HCT116 (cell line): ENCODE measurements at regions not wholly inside any gene's neighbourhood (a gene's known extent, or its start where the extent isn't known, plus 50 kb on each side); places are given as distances from the start of the nearest gene placed in this dataset.

Experiments
- ATAC-seq: fragments of 200-7000 bp; cut with Tn5 transposase; 2 replicates; pipeline ENCODE4 v1.9.1; 2020; ENCODE audit warnings: mild to moderate bottlenecking, moderate library complexity
- BruUV-seq: library from RNA; stranded (reverse); fragments of 400-500 nt; replicated peaks from 2 replicates; lab custom pipeline; 2021; lab: Mats Ljungman, UMichigan
- CTCF ChIA-PET: fragments of 300-600 bp; sonication (Branson Sonifier 250); formaldehyde crosslinking; loops from one replicate; lab custom pipeline; 2021; ENCODE audit warnings: antibody characterized with exemption; lab: Charles Lee
- POLR2A ChIA-PET: fragments of 300-600, 350-600 bp; sonication (Branson Sonifier 250); formaldehyde crosslinking; loops from one replicate; lab custom pipeline; 2021; ENCODE audit warnings: antibody characterized with exemption; lab: Charles Lee
- RAD21 ChIA-PET, 2 experiments: fragments of 300-600 bp; sonication (Branson Sonifier 250); formaldehyde crosslinking; loops; one replicate each; lab custom pipeline; 2023; ENCODE audit warnings: low total read pairs in 2 of 2; ENCODE audit not compliant: uncharacterized antibody in 2 of 2, unreplicated experiment in 2 of 2, low non-redundant PET in 1 of 2; lab: Charles Lee
- DNase-seq: peaks from one replicate; pipeline ENCODE4 v3.0.0-alpha.2; 2010; ENCODE audit warnings: low read depth, low spot score
- H2AFZ ChIP-seq: fragments of 200-600 bp; shearing (Covaris generic), sonication (generic); 2 replicates; pipeline ENCODE4 v1.6.1; 2017; ENCODE audit warnings: low read depth, mixed run types, mixed read lengths, antibody characterized with exemption, low read length; ENCODE audit not compliant: poor library complexity, severe bottlenecking
- H3K27ac ChIP-seq: 2 replicates; pipeline ENCODE4 v1.5.1; 2012; ENCODE audit warnings: low read depth, low read length
- H3K27me3 ChIP-seq: fragments of 200-600 bp; sonication (generic); 2 replicates; pipeline ENCODE4 v1.6.1; 2016; ENCODE audit warnings: mixed run types, low read length, mixed read lengths; ENCODE audit not compliant: insufficient read depth
- H3K36me3 ChIP-seq, 2 experiments: fragments of 200-500 bp in 1 of 2; fragments of 200-600 bp in 1 of 2; sonication (Bioruptor generic) in 1 of 2; sonication (generic) in 1 of 2; 2 replicates each; pipeline versions ENCODE4 v1.5.1 to v1.6.1; 2014 to 2016; ENCODE audit warnings: low read length in 2 of 2, inconsistent platforms in 1 of 2, mixed read lengths in 1 of 2, mixed run types in 1 of 2; ENCODE audit not compliant: insufficient read depth in 2 of 2, control insufficient read depth in 1 of 2
- H3K4me1 ChIP-seq, 2 experiments: fragments of 200-600 bp in 1 of 2; sonication (generic) in 1 of 2; 2 replicates each; pipeline versions ENCODE4 v1.5.1 to v1.6.1; 2012 to 2017; ENCODE audit warnings: low read length in 2 of 2, inconsistent platforms in 1 of 2, mild to moderate bottlenecking in 1 of 2, mixed read lengths in 1 of 2, mixed run types in 1 of 2, moderate library complexity in 1 of 2; ENCODE audit not compliant: insufficient read depth in 2 of 2, control insufficient read depth in 1 of 2
- H3K4me2 ChIP-seq: fragments of 200-600 bp; sonication (generic); 2 replicates; pipeline ENCODE4 v1.6.1; 2017; ENCODE audit warnings: mixed run types, low read length, mixed read lengths
- H3K4me3 ChIP-seq, 2 experiments: fragments of 200-600 bp in 1 of 2; sonication (generic) in 1 of 2; replicated peaks in 1 of 2; 2 replicates each; pipeline ENCODE4 v1.5.1; 2011 to 2016; ENCODE audit warnings: low read length in 2 of 2, control low read depth in 1 of 2, low read depth in 1 of 2, mild to moderate bottlenecking in 1 of 2, mixed read lengths in 1 of 2, mixed run types in 1 of 2
- H3K79me2 ChIP-seq: fragments of 200-600 bp; sonication (generic); 2 replicates; pipeline ENCODE4 v1.6.1; 2017; ENCODE audit warnings: mild to moderate bottlenecking, mixed run types, low read length, moderate library complexity, mixed read lengths; ENCODE audit not compliant: insufficient read depth
- H3K9ac ChIP-seq: fragments of 200-600 bp; sonication (generic); 2 replicates; pipeline ENCODE4 v1.6.1; 2016; ENCODE audit warnings: low read length, mixed read lengths
- H3K9me2 ChIP-seq: fragments of 200-600 bp; sonication (generic), shearing (Covaris generic); 2 replicates; pipeline ENCODE4 v1.6.1; 2017; ENCODE audit warnings: mixed run types, mild to moderate bottlenecking, moderate library complexity; ENCODE audit not compliant: insufficient read depth
- H3K9me3 ChIP-seq, 2 experiments: fragments of 200-500 bp in 1 of 2; fragments of 200-600 bp in 1 of 2; sonication (Bioruptor generic) in 1 of 2; sonication (generic) in 1 of 2; 2 replicates each; pipeline ENCODE4 v1.6.1; 2014 to 2017; ENCODE audit warnings: low read length in 2 of 2, mixed read lengths in 2 of 2, inconsistent platforms in 1 of 2, low read depth in 1 of 2, mild to moderate bottlenecking in 1 of 2, mixed run types in 1 of 2, moderate library complexity in 1 of 2; ENCODE audit not compliant: control insufficient read depth in 1 of 2, insufficient read depth in 1 of 2
- H4K20me1 ChIP-seq: fragments of 200-600 bp; sonication (generic), shearing (Covaris generic); 2 replicates; pipeline ENCODE4 v1.6.1; 2017; ENCODE audit warnings: mixed run types, mild to moderate bottlenecking, moderate library complexity; ENCODE audit not compliant: insufficient read depth
- ATF3 ChIP-seq: IDR thresholded peaks from 2 replicates; pipeline ENCODE4 v1.6.1; 2012
- CBX3 ChIP-seq: IDR thresholded peaks from 2 replicates; pipeline ENCODE4 v1.6.1; 2012; ENCODE audit warnings: low read depth
- CTCF ChIP-seq, 3 experiments: fragments of 200-600 bp in 1 of 3; sonication (generic) in 1 of 3; IDR thresholded peaks in 2 of 3; conservative IDR thresholded peaks in 1 of 3; 2 replicates each; pipeline ENCODE4 v1.5.1; 2012 to 2017; ENCODE audit warnings: low read depth in 2 of 3, low read length in 2 of 3, antibody characterized with exemption in 1 of 3, borderline replicate concordance in 1 of 3, control low read depth in 1 of 3, mild to moderate bottlenecking in 1 of 3, mixed read lengths in 1 of 3, mixed run types in 1 of 3, moderate library complexity in 1 of 3; ENCODE audit not compliant: insufficient read depth in 1 of 3
- ELF1 ChIP-seq: IDR thresholded peaks from 2 replicates; pipeline ENCODE4 v1.6.1; 2012; ENCODE audit warnings: low read depth, borderline replicate concordance
- JUND ChIP-seq: IDR thresholded peaks from 2 replicates; pipeline ENCODE4 v1.6.1; 2012
- MAX ChIP-seq: IDR thresholded peaks from 2 replicates; pipeline ENCODE4 v1.6.1; 2012
- POLR2A ChIP-seq: IDR thresholded peaks from 2 replicates; pipeline ENCODE4 v1.7.0; 2011; ENCODE audit warnings: borderline replicate concordance; ENCODE audit not compliant: insufficient read depth, insufficient read length; ENCODE audit errors: extremely low read depth
- POLR2AphosphoS5 ChIP-seq: IDR thresholded peaks from 2 replicates; pipeline ENCODE4 v1.6.1; 2011; ENCODE audit warnings: mild to moderate bottlenecking, low read depth, low read length, moderate library complexity
- SP1 ChIP-seq: IDR thresholded peaks from 2 replicates; pipeline ENCODE4 v1.6.1; 2012; ENCODE audit warnings: low read depth
- SRF ChIP-seq: IDR thresholded peaks from 2 replicates; pipeline ENCODE4 v1.6.1; 2012; ENCODE audit warnings: low read depth
- YY1 ChIP-seq: IDR thresholded peaks from 2 replicates; pipeline ENCODE4 v1.6.1; 2011; ENCODE audit warnings: low read length, low read depth, moderate library complexity, mild to moderate bottlenecking; ENCODE audit not compliant: insufficient replicate concordance; ENCODE audit errors: extremely low read depth
- ZNF274 ChIP-seq: fragments of 200-500 bp; sonication (Bioruptor generic); IDR thresholded peaks from 2 replicates; pipeline ENCODE4 v1.6.1; 2014; ENCODE audit warnings: mild to moderate bottlenecking, low read depth, low read length, inconsistent platforms
- intact Hi-C: fragments of 100-400 bp; cut with micrococcal nuclease; formaldehyde crosslinking; loops from 2 replicates; pipeline ENCODE4 v1.10.0; 2022

GRCh38 chr20:3339571-3339970 is 67.9 kb downstream of the DNAAF9 start:
- no peaks in the 10 kb centered on the region for H3K9me2 ChIP-seq
- RAD21 ChIA-PET: no interaction called here
- POLR2A ChIA-PET: no interaction called here
- no peak overlapping the region for H3K27ac ChIP-seq
- H3K4me1 ChIP-seq: no peaks in the 10 kb centered on the region
- H4K20me1 ChIP-seq: no peaks in the 10 kb centered on the region
- H3K79me2 ChIP-seq: no peaks in the 10 kb centered on the region
- intact Hi-C loops: no loop called here
- no TSS peak for BruUV-seq
- H3K9ac ChIP-seq: no peak overlapping the region
- no peaks in the 10 kb centered on the region for H3K36me3 ChIP-seq
- CTCF ChIA-PET: no interaction called here
- ATAC-seq (no peak), DNase-seq (no peak)
- H3K9me3 ChIP-seq: no peaks in the 10 kb centered on the region
- no peak overlapping the region for H3K4me2 ChIP-seq
- no peak overlapping the region for H2AFZ ChIP-seq
- TF ChIP-seq MAX (no peak), YY1 (no peak), SRF (no peak), ZNF274 (no peak), POLR2AphosphoS5 (no peak), ELF1 (no peak), JUND (no peak), SP1 (no peak), POLR2A (no peak), CTCF (IDR thresholded peaks at IDR 0.05 in 2 of 3, conservative IDR thresholded peaks at IDR 0.05 in 1 of 3; ENCODE audit: borderline replicate concordance in 1 of 3, insufficient read depth in 1 of 3, low read depth in 2 of 3, low read length in 2 of 3) (no peak), ATF3 (no peak), CBX3 (no peak)
- TF ChIP-seq, all 23 proteins: peak for 0
- no peak overlapping the region for H3K4me3 ChIP-seq
- H3K27me3 ChIP-seq: no peaks in the 10 kb centered on the region
